ENCODE measurements at regions not wholly inside any gene's neighbourhood (a gene's known extent, or its start where the extent isn't known, plus 50 kb on each side); places are given as distances from the start of the nearest gene placed in this dataset.
"Not testable (repeated sequence)": the region's sequence is repeated elsewhere in the genome, so short reads cannot be mapped to it uniquely, and the experiment has no call there.

GRCh38 chr18:73674125-73674865 is 473.3 kb downstream of the FBXO15 start:
- no peak for DNase-seq

DNA sequence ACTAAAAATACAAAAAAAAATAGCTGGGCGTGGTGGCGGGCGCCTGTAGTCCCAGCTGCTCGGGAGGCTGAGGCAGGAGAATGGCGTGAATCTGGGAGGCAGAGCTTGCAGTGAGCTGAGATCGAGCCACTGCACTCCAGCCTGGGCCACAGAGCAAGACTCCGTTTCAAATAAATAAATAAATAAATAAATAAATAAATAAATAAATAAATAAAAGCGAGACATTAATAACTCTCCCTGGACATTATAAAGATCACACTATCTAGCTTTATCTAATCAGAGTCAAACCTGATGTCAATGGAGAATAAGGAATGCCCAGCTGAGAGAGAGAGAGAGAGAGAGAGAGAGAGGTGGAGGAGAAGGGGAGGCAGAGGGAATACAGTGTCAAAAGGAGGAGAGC is 476.2 kb downstream of the FBXO15 start:
- not testable (repeated sequence) for DNase-seq

GRCh38 chr18:73670524-73670923 is 477.1 kb downstream of the FBXO15 start:
- no peak for DNase-seq

DNA sequence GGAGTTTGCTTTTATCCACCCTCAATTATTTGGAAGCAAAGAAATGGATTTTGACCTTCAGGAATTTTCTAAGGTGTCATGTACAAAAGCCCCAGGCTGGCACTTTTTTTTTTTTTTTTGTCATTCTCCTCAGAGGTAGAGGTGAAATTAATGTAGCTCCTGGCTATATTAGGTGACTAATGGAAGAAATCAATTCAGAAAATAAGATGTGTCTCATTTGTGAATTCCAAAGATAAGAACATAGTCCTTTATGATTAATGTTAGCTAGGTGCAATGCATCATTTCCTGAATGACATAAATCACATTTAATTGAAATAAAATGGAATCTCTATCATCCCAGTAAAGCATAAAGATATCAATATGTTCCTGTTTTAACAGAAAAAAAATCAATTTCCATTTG is 477.6 kb downstream of the FBXO15 start:
- no peak for DNase-seq

DNA sequence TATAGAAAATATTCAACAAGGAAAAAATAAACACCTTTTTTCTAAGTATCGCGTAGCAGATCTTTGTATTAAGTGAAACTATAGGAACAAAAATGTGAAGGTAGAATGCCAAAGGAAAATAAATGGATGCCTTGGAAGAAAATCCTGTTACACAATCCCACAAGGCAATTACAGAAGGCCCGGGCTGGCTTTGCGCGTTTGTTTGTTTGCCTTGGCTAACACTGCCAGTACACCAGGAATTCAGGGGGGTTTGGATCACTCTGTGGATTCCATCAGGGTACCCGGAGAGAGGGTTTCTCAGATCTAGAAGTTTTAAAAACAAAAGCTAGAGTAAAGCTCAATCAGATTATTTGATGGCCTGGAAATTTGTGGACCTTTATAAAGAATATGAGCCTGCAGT is 478.3 kb downstream of the FBXO15 start:
- DNase-seq, result no peak

DNA sequence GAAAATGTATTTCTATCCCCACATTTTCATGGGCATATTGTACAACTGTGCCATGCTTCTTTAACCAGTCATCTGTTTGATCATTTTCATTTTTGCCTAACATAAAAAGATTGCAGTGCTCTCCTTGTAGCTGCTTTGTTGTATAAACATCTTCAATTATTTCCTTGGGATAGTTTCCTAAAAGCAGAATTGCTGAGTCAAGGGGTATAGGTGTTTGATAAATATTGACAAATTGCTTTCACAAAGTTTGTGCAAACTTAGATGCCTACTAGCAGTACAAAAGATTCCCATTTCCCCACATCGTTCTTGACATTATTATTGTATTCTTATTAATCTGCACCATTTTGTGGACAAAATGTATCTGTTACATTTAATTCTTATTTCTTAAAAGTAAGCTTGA is 479.6 kb downstream of the FBXO15 start:
- no peak for DNase-seq

GRCh38 chr18:73666772-73667171 is 480.9 kb downstream of the FBXO15 start:
- no peak for DNase-seq

DNA sequence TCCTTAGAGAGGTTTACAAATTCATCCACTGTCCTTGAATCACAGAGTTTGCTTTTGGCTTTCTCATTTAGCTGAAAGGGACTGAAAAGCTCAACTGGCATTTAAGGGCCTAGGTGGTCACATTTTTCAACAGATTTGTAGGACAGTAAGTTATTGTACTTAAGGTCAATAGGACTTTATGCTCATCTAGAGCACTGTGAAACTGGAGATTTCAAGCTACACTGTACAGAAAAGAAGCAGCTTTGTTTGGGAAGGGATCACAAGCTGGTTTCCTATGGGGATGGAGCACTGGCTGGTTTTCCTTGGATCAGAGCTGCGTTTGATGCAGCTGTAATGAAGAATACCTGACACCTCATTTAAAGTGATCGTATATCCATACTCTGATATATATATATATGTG is 482.7 kb downstream of the FBXO15 start:
- no peak for DNase-seq

- no peak for DNase-seq
Observed at GRCh38 chr18:73663581-73663980, 484.1 kb downstream of the FBXO15 start.

DNA sequence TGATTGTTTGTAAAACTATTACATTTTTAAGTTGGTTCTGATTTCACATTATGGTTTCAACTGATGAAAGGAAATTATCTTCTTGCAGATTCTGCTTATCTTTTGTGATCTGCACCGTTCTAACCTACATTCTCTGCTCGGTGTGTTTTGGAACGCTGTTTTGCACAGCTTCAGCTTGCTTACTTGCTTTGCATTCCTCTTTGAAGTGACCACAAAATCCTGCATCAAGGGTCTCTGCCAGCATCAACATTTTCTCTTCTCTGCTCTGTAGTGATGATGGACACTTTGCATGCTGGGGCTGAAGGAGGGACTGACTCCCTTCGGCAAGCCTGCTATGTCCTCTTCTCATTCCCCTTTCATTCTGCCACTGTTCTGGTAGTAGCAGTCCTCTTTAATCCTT is 485.2 kb downstream of the FBXO15 start:
- no peak for DNase-seq

DNA sequence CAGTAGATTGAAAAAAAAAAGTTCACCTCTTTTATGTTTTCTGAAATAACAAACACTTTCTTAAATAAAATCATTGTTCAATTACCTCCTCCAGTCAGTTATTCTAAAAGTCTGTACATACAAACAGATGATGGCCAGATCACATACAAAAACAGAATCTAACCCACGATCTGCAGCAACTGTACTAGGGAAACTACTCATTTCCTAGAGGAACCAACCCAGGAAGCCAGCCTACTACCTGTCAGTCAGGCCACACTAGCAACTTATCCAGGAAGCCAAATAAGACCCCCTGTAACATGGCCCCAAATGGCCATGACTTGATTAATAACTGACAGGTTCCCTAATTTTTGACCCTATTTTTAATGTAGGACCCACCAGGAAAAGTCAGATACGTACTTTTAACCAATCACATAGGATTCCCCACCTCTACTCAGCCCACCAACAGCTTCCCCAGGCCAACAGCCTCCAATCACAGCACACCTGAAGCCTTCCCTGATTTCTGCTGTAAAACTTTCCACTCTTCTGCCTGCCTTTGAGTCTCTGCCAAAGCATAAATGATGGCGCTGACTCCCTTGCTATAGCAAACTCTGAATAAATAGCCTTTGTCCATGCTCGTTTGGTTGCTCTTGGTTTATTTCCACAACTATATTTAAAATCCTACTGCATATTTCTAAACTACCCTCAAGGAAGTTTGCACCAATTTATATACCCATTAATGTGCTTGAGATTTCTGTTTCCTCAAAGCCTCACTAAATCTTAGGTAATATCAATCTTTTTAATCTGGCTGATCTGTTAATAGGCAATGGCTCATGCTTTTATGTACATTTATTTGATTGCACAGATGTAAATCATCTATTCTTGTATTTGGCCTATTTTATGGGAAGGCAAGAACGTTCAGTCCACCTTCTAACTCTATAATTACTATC is 486.4 kb downstream of the FBXO15 start:
- no peak for DNase-seq

GRCh38 chr18:73656691-73657090 is 490.9 kb downstream of the FBXO15 start:
- DNase-seq, result no peak

DNA sequence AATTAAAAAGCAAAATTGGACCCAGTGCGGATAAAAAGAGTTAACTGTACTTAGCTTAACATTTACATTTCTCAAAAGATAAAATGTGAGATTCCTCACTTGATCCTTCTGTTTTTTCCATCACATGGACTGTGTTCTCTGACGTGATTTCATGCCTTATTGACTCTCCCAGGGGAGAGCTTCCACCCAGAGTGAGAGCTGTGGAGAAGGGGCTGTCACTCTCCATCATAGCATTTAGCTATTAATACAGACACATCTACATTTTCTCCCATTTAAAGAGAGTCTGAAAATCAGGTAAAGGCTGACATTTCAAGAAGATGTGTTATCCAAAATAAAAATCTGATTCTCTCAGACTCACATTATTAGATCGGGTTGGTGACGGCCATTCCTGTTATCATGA is 493.8 kb downstream of the FBXO15 start:
- no peak for DNase-seq

DNA sequence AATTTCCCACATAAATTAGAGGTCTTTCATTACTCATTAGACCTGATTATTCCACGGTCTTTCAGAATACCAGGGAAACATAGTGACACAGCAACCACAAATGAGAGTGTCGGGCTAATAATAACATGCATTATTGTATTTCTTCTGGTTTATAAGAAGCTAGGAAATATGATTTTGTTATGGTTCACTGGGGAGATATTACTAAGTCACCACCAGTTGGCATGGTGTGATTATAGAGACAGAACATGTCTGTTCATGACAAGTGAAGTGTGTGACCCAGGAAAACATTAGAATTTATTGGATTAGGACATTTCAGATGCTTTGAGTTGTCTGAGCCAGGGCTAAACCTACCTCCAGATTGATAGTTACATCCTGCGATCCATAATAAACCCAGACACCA is 494.4 kb downstream of the FBXO15 start:
- DNase-seq, result no peak

- no peak for DNase-seq
Observed at GRCh38 chr18:73647391-73647790, 500.2 kb downstream of the FBXO15 start.

- DNase-seq, result no peak
Observed at GRCh38 chr18:73646772-73647171, 500.9 kb downstream of the FBXO15 start.

DNA sequence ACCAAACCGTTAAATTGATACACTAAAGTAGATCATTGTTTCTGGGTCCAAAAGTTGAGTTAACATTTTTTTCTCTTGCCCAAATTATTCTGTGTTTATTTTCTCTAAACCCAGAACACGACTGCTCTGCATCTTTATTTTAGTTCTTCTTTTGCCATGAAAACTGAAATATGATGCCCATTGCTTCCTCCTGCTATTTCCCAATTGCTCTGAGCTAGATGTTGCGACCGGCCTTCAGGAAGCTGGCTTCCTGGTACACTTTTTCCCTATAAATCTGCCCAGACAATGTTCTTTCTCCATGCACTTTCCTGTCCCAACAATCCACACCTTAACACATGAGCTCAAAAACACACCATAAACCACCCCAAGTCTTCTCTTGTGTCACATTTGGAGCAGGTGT is 501.4 kb downstream of the FBXO15 start:
- no peak for DNase-seq

DNA sequence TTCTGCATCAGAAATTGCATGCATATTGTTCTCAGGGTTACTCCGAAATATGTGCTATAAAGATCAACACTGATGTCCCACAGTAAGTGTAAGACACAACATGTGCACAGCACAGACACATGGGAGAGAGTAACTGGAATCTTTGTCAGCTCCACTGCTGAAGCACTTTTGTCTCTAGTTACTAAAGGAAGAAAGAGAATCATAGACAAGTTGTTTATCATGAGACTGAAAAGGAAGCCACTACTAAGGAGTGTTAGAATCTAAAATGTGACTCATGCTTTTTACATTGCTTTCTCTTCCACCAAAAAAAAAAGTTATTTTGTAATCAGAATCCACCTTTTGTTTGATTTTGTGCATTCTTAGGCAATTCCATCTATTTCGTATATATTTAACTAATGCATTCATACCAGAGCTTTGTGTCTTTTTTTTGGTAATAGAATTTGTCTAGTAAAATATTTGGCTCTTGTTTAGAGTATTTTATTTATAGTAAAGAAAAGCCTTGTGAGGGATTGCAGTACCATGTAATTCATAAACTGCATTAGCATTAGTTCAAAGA is 502.4 kb downstream of the FBXO15 start:
- DNase-seq, result no peak

- DNase-seq, result no peak
Observed at GRCh38 chr18:73639788-73640187, 507.8 kb downstream of the FBXO15 start.

DNA sequence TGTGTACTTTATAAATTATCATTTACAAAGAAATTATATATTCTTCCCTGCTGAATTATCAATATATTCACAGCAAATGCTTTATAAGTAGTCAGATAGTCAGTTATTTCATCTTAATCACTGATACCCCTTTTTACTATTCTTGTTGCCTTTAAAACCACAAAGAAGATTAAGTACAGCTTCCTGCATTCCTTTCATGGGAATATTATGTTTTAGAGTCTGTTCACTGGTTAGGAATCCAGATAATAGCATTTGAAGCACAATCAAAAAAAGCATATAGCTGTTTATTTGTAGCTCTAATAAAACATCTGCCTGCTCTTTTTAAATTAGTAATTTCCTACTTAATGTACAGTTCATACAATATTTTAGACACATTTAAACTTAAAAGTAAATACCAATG is 508.9 kb downstream of the FBXO15 start:
- DNase-seq, result no peak

- DNase-seq, result no peak
Observed at GRCh38 chr18:73636355-73636754, 511.3 kb downstream of the FBXO15 start.

DNA sequence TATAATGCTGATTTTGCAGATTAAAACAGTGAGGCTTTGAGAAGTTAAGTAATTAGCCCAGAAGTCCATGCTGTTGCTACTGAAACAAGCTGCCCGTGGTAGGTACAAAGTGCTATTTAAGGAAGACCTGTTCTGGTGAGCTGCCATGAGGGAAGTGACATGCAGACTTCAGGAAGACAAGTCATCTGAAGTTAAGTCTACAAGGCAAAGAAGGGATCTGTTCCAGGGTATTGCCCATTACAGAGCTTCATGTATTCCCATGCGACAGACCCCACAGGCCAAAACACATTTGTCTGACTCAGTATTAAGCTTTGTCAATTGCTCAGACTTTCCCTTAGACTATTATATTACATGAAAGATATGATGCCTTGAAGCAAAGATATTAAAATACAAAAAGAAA is 520.8 kb downstream of the FBXO15 start:
- no peak for DNase-seq

DNA sequence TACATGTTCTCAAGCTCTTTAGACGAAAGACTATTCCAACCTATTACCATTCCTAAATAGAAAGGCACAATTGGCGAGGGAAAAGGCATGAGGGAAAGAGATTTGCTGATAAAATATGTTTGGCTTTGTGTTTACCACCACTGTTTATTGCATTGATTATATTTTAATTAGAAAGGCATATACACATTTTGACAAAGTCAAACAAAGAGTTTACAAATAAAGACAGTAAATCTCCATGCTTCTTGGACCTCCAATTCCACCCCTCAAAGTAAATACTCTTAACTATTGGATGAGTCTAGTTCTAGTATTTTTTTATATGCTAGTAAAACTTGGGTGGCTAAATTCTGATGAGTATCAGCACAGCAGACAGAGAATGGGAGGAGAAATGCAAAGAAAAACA is 521.4 kb downstream of the FBXO15 start:
- DNase-seq, result no peak

GRCh38 chr18:73621091-73621490 is 526.5 kb downstream of the FBXO15 start:
- DNase-seq, result no peak

Data from DMS53 (cell line).